Stimulated activated CD4-positive, alpha-beta T cell treated with anti-CD3 and anti-CD28 coated beads, Interleukin-2, amount 100 ng/mL, for 24 hours (primary cell): ENCODE measurements at regions not wholly inside any gene's neighbourhood (a gene's known extent, or its start where the extent isn't known, plus 50 kb on each side); places are given as distances from the start of the nearest gene placed in this dataset.
"Not testable (repeated sequence)": the region's sequence is repeated elsewhere in the genome, so short reads cannot be mapped to it uniquely, and the experiment has no call there.

Experiments used
- DNase-seq, 2 donors: peaks; one replicate each; pipeline ENCODE4 v3.0.0-alpha.2; 2020

GRCh38 chr13:18624061-18624460 lies 557.6 kb downstream of the TUBA3C start:
- DNase-seq: not testable (repeated sequence)

GRCh38 chr13:18618442-18618841 lies 563.2 kb downstream of the TUBA3C start:
- DNase-seq: not testable (repeated sequence)

GRCh38 chr13:18610476-18610875 lies 571.1 kb downstream of the TUBA3C start:
- DNase-seq: not testable (repeated sequence)

- DNase-seq: not testable (repeated sequence)
Measured at GRCh38 chr13:18609371-18609770, 572.3 kb downstream of the TUBA3C start.

GRCh38 chr13:18608851-18609250 lies 572.8 kb downstream of the TUBA3C start:
- not testable (repeated sequence) for DNase-seq

GRCh38 chr13:18600366-18600765 lies 581.3 kb downstream of the TUBA3C start:
- not testable (repeated sequence) for DNase-seq

GRCh38 chr13:18599791-18600211 lies 581.8 kb downstream of the TUBA3C start:
- peak in 1 of 2 donors; percentile 24 for DNase-seq

GRCh38 chr13:18598543-18598942 lies 583.1 kb downstream of the TUBA3C start:
- not testable (repeated sequence) for DNase-seq

- not testable (repeated sequence) for DNase-seq
Measured at GRCh38 chr13:18597940-18598339, 583.7 kb downstream of the TUBA3C start.

GRCh38 chr13:18577103-18577502 lies 604.5 kb downstream of the TUBA3C start:
- not testable (repeated sequence) for DNase-seq

- not testable (repeated sequence) for DNase-seq
Measured at GRCh38 chr13:18567890-18568289, 613.7 kb downstream of the TUBA3C start.
